Stimulated activated CD4-positive, alpha-beta T cell treated with anti-CD3 and anti-CD28 coated beads, TNF-alpha, amount 100 ng/mL, for 1 hour (primary cell): ENCODE measurements at regions not wholly inside any gene's neighbourhood (a gene's known extent, or its start where the extent isn't known, plus 50 kb on each side); places are given as distances from the start of the nearest gene placed in this dataset.

Experiments
- DNase-seq, 3 donors: peaks; one replicate each; pipeline ENCODE4 v3.0.0-alpha.2; 2020; ENCODE audit warnings: low read depth in 3 of 3, low spot score in 1 of 3

- no peak for DNase-seq
Measured at GRCh38 chr20:60968853-60969720, 283.0 kb upstream of the CDH4 start.

DNA sequence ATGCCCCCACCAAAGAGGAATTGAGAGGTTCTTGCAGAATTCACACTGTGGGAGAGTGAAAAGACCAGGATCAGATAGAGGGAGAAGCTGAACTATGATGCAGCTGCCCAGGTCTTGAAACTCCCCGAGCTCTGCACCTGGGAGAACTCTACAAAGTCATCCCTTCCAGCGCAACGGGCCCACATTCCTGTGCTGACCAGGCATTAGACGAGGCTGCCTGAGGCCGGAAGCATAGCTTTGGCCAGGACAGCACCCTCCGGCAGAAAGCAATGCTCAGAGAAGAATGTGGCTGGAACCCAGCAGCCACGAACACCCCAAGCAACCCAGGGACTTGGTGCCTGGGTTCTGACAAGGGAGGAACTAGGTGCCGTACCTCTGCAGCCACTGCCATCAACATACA lies 281.5 kb upstream of the CDH4 start:
- DNase-seq, result no peak

DNA sequence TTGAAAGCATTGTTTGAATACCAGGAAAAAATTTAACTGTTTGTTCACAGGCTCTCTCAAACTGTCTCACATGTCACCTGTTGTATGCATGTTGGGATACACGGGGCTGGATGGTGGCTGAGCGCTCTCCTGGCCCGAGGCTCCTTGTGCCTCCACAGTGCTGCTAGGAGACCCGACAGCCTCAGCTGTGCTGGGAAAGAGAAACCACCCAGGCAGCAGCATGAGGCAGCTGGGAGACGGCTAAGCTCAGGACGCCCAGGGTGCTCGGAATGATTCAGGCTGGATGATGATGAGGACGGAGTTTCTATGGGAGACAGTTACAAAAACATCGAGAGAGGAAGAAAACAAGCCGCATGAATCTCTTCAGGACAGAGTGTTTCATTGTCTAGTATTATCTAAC lies 278.0 kb upstream of the CDH4 start:
- DNase-seq, result no peak

- DNase-seq, result no peak
Measured at GRCh38 chr20:60974441-60974945, 277.6 kb upstream of the CDH4 start.

- DNase-seq, result no peak
Measured at GRCh38 chr20:60976139-60976538, 275.9 kb upstream of the CDH4 start.

DNA sequence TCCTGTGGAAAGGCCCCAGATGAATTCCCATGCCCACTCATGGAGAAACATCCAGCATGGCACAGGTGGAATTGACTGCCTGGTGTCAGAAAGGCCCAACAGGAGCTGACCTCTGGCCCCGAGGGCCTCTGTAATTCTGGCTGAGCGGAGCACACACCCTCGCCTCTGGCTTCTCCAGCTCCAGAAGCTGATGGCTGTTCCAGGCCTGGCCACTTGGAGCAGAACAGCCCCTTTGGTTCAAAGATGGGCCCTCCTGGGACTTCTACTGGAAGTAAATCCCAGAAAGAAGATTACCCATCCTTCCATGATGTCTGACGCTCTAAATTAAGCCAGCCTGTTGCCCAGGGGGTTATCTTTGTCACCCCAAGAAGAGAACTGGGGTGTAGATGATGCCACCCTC lies 275.1 kb upstream of the CDH4 start:
- DNase-seq, result no peak

- no peak for DNase-seq
Measured at GRCh38 chr20:60977901-60978300, 274.2 kb upstream of the CDH4 start.

DNA sequence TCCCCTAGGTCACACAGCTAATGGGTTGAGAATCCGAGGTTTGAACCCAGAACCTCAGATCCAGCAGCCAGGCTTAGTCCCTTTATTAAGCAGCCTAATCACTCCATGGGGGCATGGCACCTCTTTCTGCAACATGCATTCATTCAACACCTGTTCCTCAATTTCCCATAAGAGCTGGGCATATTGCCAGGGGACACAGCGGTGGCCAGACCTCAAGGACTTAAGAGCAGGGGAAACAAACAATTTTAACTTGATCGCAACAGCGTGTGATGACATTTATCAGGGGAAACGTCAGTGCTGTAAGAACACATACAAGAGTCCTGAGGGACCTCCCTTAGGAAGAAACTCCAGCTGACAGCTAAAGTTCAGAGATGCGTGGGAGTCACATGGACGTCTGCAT lies 267.4 kb upstream of the CDH4 start:
- no peak for DNase-seq

DNA sequence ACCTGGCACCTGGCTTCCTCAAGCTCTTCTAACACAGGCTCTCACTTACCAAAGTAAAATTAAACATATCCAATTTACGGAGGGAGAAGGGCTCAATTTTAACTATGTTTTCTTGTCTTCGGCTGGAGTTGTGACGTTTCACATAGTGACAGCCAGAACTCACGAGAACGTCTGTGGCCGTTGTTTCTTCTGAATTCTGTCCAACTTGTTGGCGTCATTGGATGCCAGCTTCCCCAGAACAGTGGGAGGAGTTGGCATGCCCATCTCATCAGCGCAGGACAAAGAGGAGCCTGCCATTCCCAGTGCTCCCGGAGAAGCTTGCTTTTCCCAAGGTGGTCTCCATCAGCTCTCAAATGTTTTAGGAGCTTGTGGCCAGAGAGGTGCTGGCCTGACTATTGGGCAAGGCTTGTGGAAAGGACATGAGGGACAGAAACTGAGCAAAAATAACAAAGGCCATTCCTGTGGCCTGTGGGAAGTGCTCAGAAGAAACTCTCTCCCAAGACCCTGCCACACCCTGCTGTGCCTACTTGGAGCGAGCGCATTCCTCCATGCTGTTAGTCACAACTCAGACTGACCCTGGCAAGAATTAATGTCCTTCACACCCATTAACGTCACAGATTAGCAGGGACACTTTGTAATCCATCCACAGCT lies 265.4 kb upstream of the CDH4 start:
- no peak for DNase-seq

DNA sequence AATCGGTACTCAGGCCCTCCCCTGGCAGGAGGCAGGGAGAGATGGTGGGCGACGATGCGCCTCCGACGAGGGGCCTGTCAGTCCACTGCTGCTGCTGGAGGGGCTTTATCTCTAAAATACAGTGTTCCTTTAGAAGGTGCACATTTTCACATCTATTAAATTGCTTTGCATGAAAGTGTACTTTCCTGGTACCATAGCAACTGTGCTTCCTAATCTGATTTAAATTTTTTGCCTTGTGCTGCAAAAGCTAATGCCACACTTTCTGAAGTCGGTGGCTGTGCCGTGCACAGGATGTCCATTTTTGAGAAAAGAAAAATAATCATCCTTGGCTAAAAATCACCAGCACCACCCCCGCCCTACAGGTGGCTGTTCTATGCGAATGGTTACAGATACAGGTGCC lies 262.0 kb upstream of the CDH4 start:
- DNase-seq, result no peak

- no peak for DNase-seq
Measured at GRCh38 chr20:60990643-60991042, 261.4 kb upstream of the CDH4 start.

DNA sequence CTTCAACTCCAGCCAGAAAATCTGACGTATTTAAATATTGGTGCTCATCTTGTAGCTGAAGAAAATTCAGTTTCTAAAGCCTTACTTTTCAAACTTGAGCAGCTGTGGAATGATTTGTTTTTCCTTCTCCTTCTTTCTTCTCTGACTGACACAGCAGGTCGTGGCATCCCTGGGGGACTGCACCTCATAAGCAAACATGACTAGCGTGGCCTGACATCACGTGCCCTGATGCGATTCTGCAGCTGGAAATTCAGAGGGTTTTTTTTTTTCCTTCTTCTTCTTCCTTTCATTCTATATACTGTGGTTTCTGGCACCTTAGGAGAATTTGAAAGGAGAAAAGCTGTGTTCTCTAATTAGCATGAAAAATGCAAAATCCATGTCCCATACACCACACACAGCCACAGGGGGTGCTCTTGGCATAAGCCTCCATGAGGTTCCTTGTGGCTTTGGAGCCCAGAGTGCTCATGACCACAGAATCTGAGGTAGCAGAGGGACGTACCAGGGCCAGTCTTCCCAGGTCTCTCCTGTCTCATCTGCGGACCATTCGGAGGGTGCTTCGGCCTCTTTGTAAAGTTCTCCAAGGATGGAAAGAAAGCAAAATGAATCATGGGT lies 258.5 kb upstream of the CDH4 start:
- no peak for DNase-seq

- DNase-seq, result no peak
Measured at GRCh38 chr20:60999250-60999649, 252.8 kb upstream of the CDH4 start.

DNA sequence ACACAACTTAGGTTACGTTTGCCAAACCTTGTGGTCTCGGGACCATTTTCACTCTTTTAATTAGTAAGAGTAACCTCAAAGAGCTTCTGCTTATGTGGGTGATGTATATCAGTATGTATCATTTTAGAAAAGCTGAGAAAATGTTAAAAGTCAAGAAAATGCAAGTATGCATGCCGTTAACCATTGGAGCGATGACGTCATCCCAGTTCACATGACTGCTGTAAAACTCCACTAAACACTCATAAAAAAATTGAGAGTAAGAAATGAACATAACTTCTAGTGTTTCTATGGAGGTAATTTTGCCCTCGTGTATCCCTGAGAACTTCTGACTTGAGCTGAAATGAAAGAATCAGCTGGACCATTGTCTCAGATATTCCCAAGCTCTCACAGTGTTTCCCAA lies 250.0 kb upstream of the CDH4 start:
- DNase-seq, result no peak

DNA sequence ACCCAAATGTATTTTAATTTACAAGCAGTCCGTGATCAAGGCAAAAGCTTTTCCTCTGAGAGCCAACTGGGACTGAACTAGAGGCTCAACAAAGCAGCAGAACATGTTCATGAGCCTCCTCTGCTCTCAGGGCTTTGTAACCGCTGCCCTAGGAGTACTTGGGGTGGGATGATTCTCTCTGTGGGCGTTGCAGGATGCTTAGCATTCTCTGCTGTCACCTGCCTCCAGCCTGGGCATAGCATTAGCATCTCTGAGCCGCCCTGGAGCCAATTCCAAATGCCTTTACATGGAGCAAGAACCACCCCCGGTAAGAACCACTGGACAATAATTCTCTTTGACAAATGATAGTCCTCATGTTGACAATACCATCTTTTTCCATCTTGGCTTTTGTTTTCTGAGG lies 237.6 kb upstream of the CDH4 start:
- DNase-seq, result no peak

- DNase-seq, result no peak
Measured at GRCh38 chr20:61015602-61016001, 236.5 kb upstream of the CDH4 start.

DNA sequence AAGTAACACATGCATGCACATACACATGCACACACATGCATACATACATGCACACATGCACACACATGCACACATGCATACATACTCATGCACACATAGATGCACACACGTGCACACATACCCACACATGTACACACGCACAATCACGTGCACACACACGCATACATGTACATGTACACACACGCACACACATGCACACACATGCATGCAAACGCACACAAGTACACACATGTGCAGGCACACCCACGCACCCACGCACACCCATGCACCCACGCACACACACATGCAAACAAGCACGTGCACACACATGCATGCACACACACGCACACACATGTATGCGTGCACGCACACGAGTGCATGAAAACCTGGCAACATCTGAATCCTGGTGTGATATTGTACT lies 232.7 kb upstream of the CDH4 start:
- DNase-seq, result no peak

DNA sequence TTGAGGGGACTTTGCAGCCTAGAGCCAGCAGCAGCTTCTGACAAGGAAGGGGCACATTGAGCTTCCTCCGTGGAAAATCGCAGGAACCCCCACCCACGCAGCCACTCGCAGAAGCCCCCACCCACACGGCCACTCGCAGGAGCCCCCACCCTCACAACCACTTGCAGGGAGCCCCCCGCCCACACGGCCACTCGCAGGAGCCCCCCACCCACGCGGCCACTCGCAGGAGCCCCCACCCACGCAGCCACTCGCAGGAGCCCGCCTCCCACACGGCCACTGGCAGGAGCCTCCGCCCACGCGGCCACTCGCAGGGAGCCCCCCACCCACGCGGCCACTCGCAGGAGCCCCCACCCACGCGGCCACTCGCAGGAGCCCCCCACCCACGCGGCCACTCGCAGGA lies 228.4 kb upstream of the CDH4 start:
- DNase-seq, result no peak

DNA sequence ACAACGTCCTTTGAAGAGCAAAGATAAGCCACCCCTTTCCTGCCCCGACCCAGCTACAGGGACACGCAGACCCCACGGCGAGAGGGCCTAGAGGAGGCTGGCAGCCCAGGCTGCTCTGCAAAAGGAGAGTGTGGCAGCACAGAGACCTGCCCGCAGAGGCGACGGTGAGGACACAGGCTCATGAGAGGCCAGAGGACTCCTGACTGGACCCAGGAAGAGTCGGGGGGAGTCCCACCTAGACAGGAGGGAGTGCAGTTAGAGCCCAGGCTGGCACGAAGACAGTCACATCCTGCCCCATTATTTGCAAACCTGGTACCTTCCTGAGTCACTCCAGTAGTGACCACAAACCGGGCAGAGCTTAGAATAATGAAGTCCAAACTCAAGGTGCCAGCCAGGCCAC lies 227.7 kb upstream of the CDH4 start:
- no peak for DNase-seq

DNA sequence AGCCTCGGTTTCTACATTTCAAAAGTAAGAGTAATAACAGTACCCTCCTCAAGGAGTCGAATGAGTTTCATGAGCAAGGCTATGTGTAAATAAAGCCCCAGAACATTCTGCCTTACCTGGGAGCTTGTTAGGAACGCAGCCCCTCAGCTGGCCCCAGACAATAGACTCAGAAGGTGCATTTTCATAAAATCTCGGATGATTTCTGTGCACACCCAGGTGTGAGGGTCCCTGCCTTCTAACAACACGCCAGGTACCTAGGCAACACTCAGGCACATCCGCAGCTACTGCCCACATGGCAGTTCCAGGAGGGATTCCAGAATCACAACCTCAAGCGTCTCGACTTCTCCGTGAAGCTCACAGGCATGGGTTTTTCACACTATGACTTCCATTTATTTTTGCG lies 226.5 kb upstream of the CDH4 start:
- no peak for DNase-seq

GRCh38 chr20:61026173-61026572 lies 225.9 kb upstream of the CDH4 start:
- no peak for DNase-seq

- DNase-seq, result no peak
Measured at GRCh38 chr20:61026731-61027130, 225.3 kb upstream of the CDH4 start.
